Stomach (tissue), 4 donors: ENCODE measurements at regions not wholly inside any gene's neighbourhood (a gene's known extent, or its start where the extent isn't known, plus 50 kb on each side); places are given as distances from the start of the nearest gene placed in this dataset.

Experiments
- CTCF ChIP-seq, 7 experiments: fragments of 450-650 bp in 4 of 7; fragments of 200-600 bp in 3 of 7; sonication (generic) in 3 of 7; IDR thresholded peaks; one replicate each; pipeline ENCODE4 v1.5.1; 2016 to 2019; ENCODE audit warnings: antibody characterized with exemption in 7 of 7, control low read depth in 2 of 7, mild to moderate bottlenecking in 1 of 7
- EP300 ChIP-seq: sonication (generic); formaldehyde crosslinking; IDR thresholded peaks from one replicate; pipeline ENCODE4 v1.6.1; 2017; ENCODE audit warnings: antibody characterized with exemption
- POLR2A ChIP-seq, 4 donors: fragments of 450-650 bp; IDR thresholded peaks; one replicate each; pipeline ENCODE4 v1.6.1; 2016; ENCODE audit warnings: antibody characterized with exemption in 4 of 4, control low read depth in 2 of 4, mild to moderate bottlenecking in 1 of 4, moderate library complexity in 1 of 4
- POLR2AphosphoS5 ChIP-seq, 3 donors: sonication (generic); formaldehyde crosslinking; IDR thresholded peaks; one replicate each; pipeline ENCODE4 v1.6.1; 2016; ENCODE audit warnings: antibody characterized with exemption in 3 of 3

GRCh38 chr5:57034201-57034916 lies 82.4 kb upstream of the MIER3 start:
- TF ChIP-seq CTCF (IDR thresholded peaks at IDR 0.05) (no peak), POLR2A (IDR thresholded peaks at IDR 0.05) (no peak), POLR2AphosphoS5 (IDR thresholded peaks at IDR 0.05) (no peak), EP300 (no peak)
